Kidney capillary endothelial cell (primary cell): ENCODE measurements at regions not wholly inside any gene's neighbourhood (a gene's known extent, or its start where the extent isn't known, plus 50 kb on each side); places are given as distances from the start of the nearest gene placed in this dataset.

Experiments
- DNase-seq: peaks from one replicate; pipeline ENCODE4 v3.0.0-alpha.2; 2018; ENCODE audit warnings: low spot score

GRCh38 chr10:78396754-78397153 is 363.1 kb downstream of the RPS24 start:
- DNase-seq: no peak

- DNase-seq: no peak
Measured at GRCh38 chr10:78397786-78398185, 364.1 kb downstream of the RPS24 start.

GRCh38 chr10:78398382-78398781 is 364.7 kb downstream of the RPS24 start:
- no peak for DNase-seq

- no peak for DNase-seq
Measured at GRCh38 chr10:78401624-78402367, 368.1 kb downstream of the RPS24 start.

GRCh38 chr10:78402591-78402990 is 368.9 kb downstream of the RPS24 start:
- DNase-seq: no peak

- DNase-seq: no peak
Measured at GRCh38 chr10:78403781-78404180, 370.1 kb downstream of the RPS24 start.

GRCh38 chr10:78404296-78404695 is 370.6 kb downstream of the RPS24 start:
- no peak for DNase-seq

- DNase-seq: no peak
Measured at GRCh38 chr10:78405231-78405630, 371.6 kb downstream of the RPS24 start.

- no peak for DNase-seq
Measured at GRCh38 chr10:78405736-78406135, 372.1 kb downstream of the RPS24 start.

- DNase-seq: no peak
Measured at GRCh38 chr10:78406648-78407008, 373.0 kb downstream of the RPS24 start.

GRCh38 chr10:78407009-78407711 is 373.5 kb downstream of the RPS24 start:
- peak; percentile 10 for DNase-seq

- DNase-seq: no peak
Measured at GRCh38 chr10:78407966-78408365, 374.3 kb downstream of the RPS24 start.

- DNase-seq: no peak
Measured at GRCh38 chr10:78408671-78409472, 375.2 kb downstream of the RPS24 start.

GRCh38 chr10:78410046-78410965 is 376.6 kb downstream of the RPS24 start:
- no peak for DNase-seq

- no peak for DNase-seq
Measured at GRCh38 chr10:78411716-78412115, 378.1 kb downstream of the RPS24 start.

- no peak for DNase-seq
Measured at GRCh38 chr10:78412605-78413004, 378.9 kb downstream of the RPS24 start.

- DNase-seq: no peak
Measured at GRCh38 chr10:78413076-78414055, 379.7 kb downstream of the RPS24 start.

- DNase-seq: no peak
Measured at GRCh38 chr10:78414380-78414779, 380.7 kb downstream of the RPS24 start.

GRCh38 chr10:78415111-78415510 is 381.4 kb downstream of the RPS24 start:
- DNase-seq: no peak
